H1 (cell line): ENCODE measurements at regions not wholly inside any gene's neighbourhood (a gene's known extent, or its start where the extent isn't known, plus 50 kb on each side); places are given as distances from the start of the nearest gene placed in this dataset.

ENCODE experiments used
- HDAC2 ChIP-seq, 2 experiments: fragments of 300-600 bp in 1 of 2; sonication (generic) in 1 of 2; IDR thresholded peaks; 2 replicates each; pipeline ENCODE4 v1.6.1; 2011 to 2012; ENCODE audit warnings: low read depth in 2 of 2, low read length in 2 of 2, mild to moderate bottlenecking in 2 of 2, moderate library complexity in 2 of 2, borderline replicate concordance in 1 of 2, inconsistent platforms in 1 of 2

- no peak for TF ChIP-seq HDAC2 (IDR thresholded peaks at IDR 0.05; ENCODE audit: borderline replicate concordance in 1 of 2, low read depth in 2 of 2, low read length in 2 of 2)
Observed at GRCh38 chr9:110065532-110065931, 142.4 kb downstream of the C9orf152 start (continued).
